K562 (cell line): ENCODE measurements at regions not wholly inside any gene's neighbourhood (a gene's known extent, or its start where the extent isn't known, plus 50 kb on each side); places are given as distances from the start of the nearest gene placed in this dataset.

ENCODE experiments used
- ATAC-seq: fragments of 200-7000 bp; cut with Tn5 transposase; 3 replicates; pipeline ENCODE4 v1.9.1; 2020; ENCODE audit warnings: moderate library complexity
- BruUV-seq: library from RNA; stranded (reverse); fragments of 400-500 nt; replicated peaks from 2 replicates; lab custom pipeline; 2021; lab: Mats Ljungman, UMichigan
- CTCF ChIA-PET: fragments of 300-600 bp; formaldehyde crosslinking; extraction: SDS; loops from one replicate; lab custom pipeline; 2021; ENCODE audit warnings: low intra/inter-chr PET ratio; lab: Yijun Ruan, JAX
- POLR2A ChIA-PET: fragments of 300-600, 350-650 bp; sonication (Branson Sonifier 250); formaldehyde crosslinking; extraction: SDS; loops from one replicate; lab custom pipeline; 2021; ENCODE audit warnings: antibody characterized with exemption, inconsistent platforms; lab: Yijun Ruan, JAX
- DNase-seq, 4 experiments: peaks; one replicate each; pipeline versions ENCODE4 v3.0.0 to v3.0.0-alpha.2; 2011 to 2018; ENCODE audit warnings: low spot score in 3 of 4, mixed read lengths in 3 of 4; ENCODE audit errors: extremely low read depth in 1 of 4
- FAIRE-seq: peaks from 2 replicates; lab custom pipeline; 2011; peaks lifted over from hg19 to GRCh38; lab: Jason Lieb, UNC
- H2AFZ ChIP-seq: 2 replicates; pipeline ENCODE4 v1.6.0; 2011; ENCODE audit warnings: low read depth, low read length, control low read depth, inconsistent platforms
- H3K27ac ChIP-seq: fragments of 200-600 bp; 3 replicates; pipeline ENCODE4 v1.8.0; 2011; ENCODE audit warnings: low read depth, mild to moderate bottlenecking, control low read depth, inconsistent platforms, low read length, moderate library complexity, mixed read lengths; ENCODE audit errors: extremely low read depth
- H3K27me3 ChIP-seq, 2 experiments: fragments of 300-600 bp in 1 of 2; 2 replicates in 1 of 2; 3 replicates in 1 of 2; pipeline versions ENCODE4 v1.6.0 to v1.8.0; 2011; ENCODE audit warnings: inconsistent platforms in 2 of 2, low read length in 2 of 2, mild to moderate bottlenecking in 1 of 2, mixed read lengths in 1 of 2, moderate library complexity in 1 of 2; ENCODE audit not compliant: control insufficient read depth in 2 of 2, insufficient read depth in 2 of 2
- H3K36me3 ChIP-seq: fragments of 300-600 bp; 3 replicates; pipeline ENCODE4 v1.8.0; 2011; ENCODE audit warnings: mild to moderate bottlenecking, low read length, inconsistent platforms; ENCODE audit not compliant: control insufficient read depth, insufficient read depth
- H3K4me1 ChIP-seq, 2 experiments: fragments of 200-600 bp in 1 of 2; replicated peaks in 1 of 2; 2 replicates in 1 of 2; 3 replicates in 1 of 2; pipeline versions ENCODE4 v1.5.1 to v1.8.0; 2011; ENCODE audit warnings: inconsistent platforms in 2 of 2, low read length in 2 of 2, mild to moderate bottlenecking in 1 of 2, mixed read lengths in 1 of 2, moderate library complexity in 1 of 2; ENCODE audit not compliant: control insufficient read depth in 2 of 2, insufficient read depth in 2 of 2
- H3K4me2 ChIP-seq: 2 replicates; pipeline ENCODE4 v1.6.1; 2011; ENCODE audit warnings: low read length, control low read depth, inconsistent platforms, mixed read lengths; ENCODE audit not compliant: insufficient read depth
- H3K4me3 ChIP-seq: fragments of 200-600 bp; sonication (generic), shearing (Covaris generic); 2 replicates; pipeline ENCODE4 v1.5.1; 2016; ENCODE audit warnings: control low read depth, inconsistent platforms
- H3K79me2 ChIP-seq: fragments of 200-600 bp; 3 replicates; pipeline ENCODE4 v1.8.0; 2011; ENCODE audit warnings: low read length, inconsistent platforms; ENCODE audit not compliant: control insufficient read depth, insufficient read depth
- H3K9ac ChIP-seq, 2 experiments: 2 replicates each; pipeline versions ENCODE4 v1.6.0 to v1.6.1; 2011; ENCODE audit warnings: low read depth in 2 of 2, low read length in 2 of 2, control low read depth in 1 of 2, inconsistent platforms in 1 of 2, mild to moderate bottlenecking in 1 of 2, mixed read lengths in 1 of 2; ENCODE audit not compliant: insufficient read depth in 1 of 2
- H3K9me1 ChIP-seq: one replicate; pipeline ENCODE4 v1.6.0; 2011; ENCODE audit warnings: inconsistent platforms, mild to moderate bottlenecking, low read length, moderate library complexity; ENCODE audit not compliant: control insufficient read depth, insufficient read depth
- H3K9me3 ChIP-seq: replicated peaks from 2 replicates; pipeline ENCODE4 v1.5.1; 2011; ENCODE audit warnings: low read depth, low read length, inconsistent platforms; ENCODE audit not compliant: control insufficient read depth, insufficient read depth
- H4K20me1 ChIP-seq: replicated peaks from 2 replicates; pipeline ENCODE4 v1.6.1; 2011; ENCODE audit warnings: low read length, inconsistent platforms, mixed read lengths; ENCODE audit not compliant: control insufficient read depth, insufficient read depth
- BRD4 ChIP-seq: fragments of 200-600 bp; sonication (generic); IDR thresholded peaks from 2 replicates; pipeline ENCODE4 v1.6.1; 2017; ENCODE audit warnings: inconsistent platforms
- C11orf30 ChIP-seq: fragments of 450-650 bp; IDR thresholded peaks from 2 replicates; pipeline ENCODE4 v1.6.1; 2016; ENCODE audit warnings: low read depth, mild to moderate bottlenecking
- CBFB ChIP-seq: sonication (generic); formaldehyde crosslinking; IDR thresholded peaks from 2 replicates; pipeline ENCODE4 v1.4.0; 2020; ENCODE audit warnings: mild to moderate bottlenecking, missing genetic modification reagents
- COPS2 ChIP-seq: fragments of 450-650 bp; conservative IDR thresholded peaks from 2 replicates; pipeline ENCODE4 v1.6.1; 2016; ENCODE audit warnings: mild to moderate bottlenecking, moderate library complexity
- DEAF1 ChIP-seq: fragments of 450-650 bp; formaldehyde crosslinking; IDR thresholded peaks from 2 replicates; pipeline ENCODE4 v1.4.0; 2020; ENCODE audit warnings: mild to moderate bottlenecking, moderate library complexity
- HNRNPLL ChIP-seq: fragments of 200-400 bp; formaldehyde crosslinking; IDR thresholded peaks from 2 replicates; pipeline ENCODE4 v1.6.1; 2017; ENCODE audit warnings: low read length, low read depth, mild to moderate bottlenecking; ENCODE audit not compliant: poor library complexity, severe bottlenecking
- HOMEZ ChIP-seq: fragments of 250-450 bp; sonication (Bioruptor Pico); IDR thresholded peaks from 2 replicates; pipeline ENCODE4 v1.4.0; 2020; ENCODE audit warnings: mild to moderate bottlenecking, moderate library complexity
- IFI16 ChIP-seq: fragments of 250-450 bp; sonication (Bioruptor Pico); IDR thresholded peaks from 2 replicates; pipeline ENCODE4 v2.1.2; 2022; ENCODE audit warnings: mild to moderate bottlenecking, inconsistent platforms
- MTA3 ChIP-seq: fragments of 450-650 bp; formaldehyde crosslinking; IDR thresholded peaks from 2 replicates; pipeline ENCODE4 v1.6.1; 2017; ENCODE audit warnings: mild to moderate bottlenecking, borderline replicate concordance
- PCBP2 ChIP-seq: fragments of 200-400 bp; formaldehyde crosslinking; IDR thresholded peaks from 2 replicates; pipeline ENCODE4 v1.6.1; 2018; ENCODE audit warnings: low read length, low read depth, mild to moderate bottlenecking, moderate library complexity; ENCODE audit not compliant: poor library complexity, severe bottlenecking
- SRSF7 ChIP-seq: fragments of 200-400 bp; formaldehyde crosslinking; optimal IDR thresholded peaks from 2 replicates; pipeline ENCODE3; 2017; ENCODE audit warnings: mild to moderate bottlenecking, low read depth, low read length
- WHSC1 ChIP-seq: IDR thresholded peaks from one replicate; pipeline ENCODE4 v1.6.1; 2012; ENCODE audit warnings: low read length, control low read depth, inconsistent platforms
- ZBTB11 ChIP-seq, 3 experiments: fragments of 200-800 bp in 1 of 3; fragments of 250-450 bp in 1 of 3; fragments of 450-650 bp in 1 of 3; sonication (Bioruptor Pico) in 1 of 3; sonication (Bioruptor generic) in 1 of 3; formaldehyde crosslinking in 1 of 3; IDR thresholded peaks; 2 replicates each; pipeline versions ENCODE4 v1.6.1 to v1.8.0; 2016 to 2022; ENCODE audit warnings: mild to moderate bottlenecking in 2 of 3, missing genetic modification characterization in 2 of 3, missing compliant biosample characterization in 1 of 3, moderate library complexity in 1 of 3
- ZNF263 ChIP-seq: sonication (generic); formaldehyde crosslinking; IDR thresholded peaks from 2 replicates; pipeline ENCODE4 v1.8.0; 2022; ENCODE audit warnings: mild to moderate bottlenecking, missing genetic modification reagents, borderline replicate concordance
- ZNF589 ChIP-seq: fragments of 200-800 bp; sonication (Bioruptor generic); IDR thresholded peaks from 2 replicates; pipeline ENCODE4 v1.6.1; 2016; ENCODE audit warnings: low read depth, missing genetic modification characterization, missing compliant biosample characterization
- WGBS: fragments of 100-300 bp; shearing (Covaris generic); methylation state at CpG from one replicate; pipeline ENCODE4 v1.1.6; 2016; ENCODE audit warnings: low coverage, mixed read lengths; ENCODE audit not compliant: insufficient coverage; ENCODE audit errors: missing lambda C conversion rate; 5-methylcytosine and 5-hydroxymethylcytosine counted together
- in situ Hi-C: fragments of 300-500 bp; cut with MboI; formaldehyde crosslinking; loops from 4 replicates; pipeline ENCODE4 v1.15.0; 2018; ENCODE audit warnings: inconsistent platforms, mixed read lengths
- intact Hi-C: fragments of 100-400 bp; cut with micrococcal nuclease; formaldehyde crosslinking; loops from 2 replicates; pipeline ENCODE4 v1.14.2; 2022

GRCh38 chr2:235146871-235147565, 195.2 kb downstream of the SH3BP4 start:
- H3K4me3 ChIP-seq = no peak overlapping the region
- H3K9me3 ChIP-seq = no peaks in the 10 kb centered on the region
- H3K27ac ChIP-seq = no peak overlapping the region
- H3K4me1 ChIP-seq = no peaks in the 10 kb centered on the region
- H3K4me2 ChIP-seq = no peak overlapping the region
- 0% methylated on average over 14 of the region's 16 CpGs for WGBS
- H3K27me3 ChIP-seq = peaks cover 0 to 11% of the 10 kb centered on the region in 2 experiments; a peak in 2 of 5 replicates
- H3K9me1 ChIP-seq = no peaks in the 10 kb centered on the region
- no peaks in the 10 kb centered on the region for H4K20me1 ChIP-seq
- ATAC-seq (no peak), FAIRE-seq (no peak), DNase-seq (no peak)
- CTCF ChIA-PET = no interaction called here
- H3K9ac ChIP-seq = no peak overlapping the region
- in situ Hi-C loops = no loop called here
- POLR2A ChIA-PET = no interaction called here
- intact Hi-C loops = no loop called here
- H3K79me2 ChIP-seq = no peaks in the 10 kb centered on the region
- BruUV-seq = no TSS peak
- no peaks in the 10 kb centered on the region for H3K36me3 ChIP-seq
- no peak overlapping the region for H2AFZ ChIP-seq
- no peak for TF ChIP-seq ZNF263
- no peak for TF ChIP-seq HNRNPLL
- no peak for TF ChIP-seq BRD4
- TF ChIP-seq COPS2 = no peak
- no peak for TF ChIP-seq PCBP2
- no peak for TF ChIP-seq SRSF7
- no peak for TF ChIP-seq DEAF1 (CRISPR knock-in tag)
- TF ChIP-seq ZBTB11 (CRISPR knock-in tag; IDR thresholded peaks at IDR 0.05) = no peak
- no peak for TF ChIP-seq WHSC1
- no peak for TF ChIP-seq ZNF589
- no peak for TF ChIP-seq IFI16 (CRISPR knock-in tag)
- TF ChIP-seq MTA3 = no peak
- no peak for TF ChIP-seq C11orf30
- no peak for TF ChIP-seq CBFB
- TF ChIP-seq HOMEZ (CRISPR knock-in tag) = no peak
